ENCODE measurements at regions not wholly inside any gene's neighbourhood (a gene's known extent, or its start where the extent isn't known, plus 50 kb on each side); places are given as distances from the start of the nearest gene placed in this dataset.

- no peak for DNase-seq
These were observed 366.0 kb upstream of the GRIA3 start for GRCh38 chrX:122818068-122818467.

GRCh38 chrX:122833230-122833629 lies 350.8 kb upstream of the GRIA3 start:
- DNase-seq, result no peak

GRCh38 chrX:122835886-122836285 lies 348.2 kb upstream of the GRIA3 start:
- no peak for DNase-seq

- DNase-seq, result no peak
These were observed 333.8 kb upstream of the GRIA3 start for GRCh38 chrX:122850326-122850725.

GRCh38 chrX:122856205-122856604 lies 327.9 kb upstream of the GRIA3 start:
- DNase-seq, result no peak

GRCh38 chrX:122857734-122858133 lies 326.3 kb upstream of the GRIA3 start:
- DNase-seq, result no peak

- DNase-seq, result no peak
These were observed 321.0 kb upstream of the GRIA3 start for GRCh38 chrX:122863067-122863466.

- peak; percentile 0 to 21 (median 4) for DNase-seq
These were observed 317.5 kb upstream of the GRIA3 start for GRCh38 chrX:122866532-122866931.

- no peak for DNase-seq
These were observed 315.4 kb upstream of the GRIA3 start for GRCh38 chrX:122868631-122869030.

- DNase-seq, result no peak
These were observed 314.9 kb upstream of the GRIA3 start for GRCh38 chrX:122869171-122869570.

- no peak for DNase-seq
These were observed 305.8 kb upstream of the GRIA3 start for GRCh38 chrX:122878269-122878668.

GRCh38 chrX:122880952-122881351 lies 303.1 kb upstream of the GRIA3 start:
- no peak for DNase-seq

GRCh38 chrX:122890729-122891128 lies 293.3 kb upstream of the GRIA3 start:
- DNase-seq, result no peak

- no peak for DNase-seq
These were observed 277.4 kb upstream of the GRIA3 start for GRCh38 chrX:122906726-122907125.

- no peak for DNase-seq
These were observed 276.7 kb upstream of the GRIA3 start for GRCh38 chrX:122907375-122907774.

GRCh38 chrX:122910697-122911096 lies 273.4 kb upstream of the GRIA3 start:
- no peak for DNase-seq

GRCh38 chrX:122913134-122913533 lies 270.9 kb upstream of the GRIA3 start:
- no peak for DNase-seq

GRCh38 chrX:122913764-122914163 lies 270.3 kb upstream of the GRIA3 start:
- no peak for DNase-seq

- no peak for DNase-seq
These were observed 269.8 kb upstream of the GRIA3 start for GRCh38 chrX:122914256-122914655.

GRCh38 chrX:122934131-122934530 lies 249.9 kb upstream of the GRIA3 start:
- DNase-seq, result no peak

- DNase-seq, result no peak
These were observed 243.9 kb upstream of the GRIA3 start for GRCh38 chrX:122940199-122940598.

GRCh38 chrX:122941806-122942205 lies 242.3 kb upstream of the GRIA3 start:
- no peak for DNase-seq

- DNase-seq, result no peak
These were observed 240.2 kb upstream of the GRIA3 start for GRCh38 chrX:122943918-122944317.

GRCh38 chrX:122945328-122945727 lies 238.8 kb upstream of the GRIA3 start:
- DNase-seq, result no peak

- no peak for DNase-seq
These were observed 211.5 kb upstream of the GRIA3 start for GRCh38 chrX:122972604-122973003.

GRCh38 chrX:122982521-122982920 lies 201.6 kb upstream of the GRIA3 start:
- no peak for DNase-seq

Data from suppressor macrophage (primary cell).